NB4 (cell line): ENCODE measurements at regions not wholly inside any gene's neighbourhood (a gene's known extent, or its start where the extent isn't known, plus 50 kb on each side); places are given as distances from the start of the nearest gene placed in this dataset.

Experiments
- MAX ChIP-seq: IDR thresholded peaks from 2 replicates; pipeline ENCODE4 v1.6.1; 2011; ENCODE audit warnings: low read depth, low read length
- POLR2A ChIP-seq: IDR thresholded peaks from 2 replicates; pipeline ENCODE4 v1.6.1; 2011; ENCODE audit warnings: mild to moderate bottlenecking; ENCODE audit not compliant: insufficient read length; ENCODE audit errors: extremely low read depth
- TF ChIP-seq, protein P1 (sequence below): IDR thresholded peaks from one replicate; pipeline ENCODE4 v1.5.1; 2012; ENCODE audit warnings: low read depth, low read length

- TF ChIP-seq, protein P1, sequence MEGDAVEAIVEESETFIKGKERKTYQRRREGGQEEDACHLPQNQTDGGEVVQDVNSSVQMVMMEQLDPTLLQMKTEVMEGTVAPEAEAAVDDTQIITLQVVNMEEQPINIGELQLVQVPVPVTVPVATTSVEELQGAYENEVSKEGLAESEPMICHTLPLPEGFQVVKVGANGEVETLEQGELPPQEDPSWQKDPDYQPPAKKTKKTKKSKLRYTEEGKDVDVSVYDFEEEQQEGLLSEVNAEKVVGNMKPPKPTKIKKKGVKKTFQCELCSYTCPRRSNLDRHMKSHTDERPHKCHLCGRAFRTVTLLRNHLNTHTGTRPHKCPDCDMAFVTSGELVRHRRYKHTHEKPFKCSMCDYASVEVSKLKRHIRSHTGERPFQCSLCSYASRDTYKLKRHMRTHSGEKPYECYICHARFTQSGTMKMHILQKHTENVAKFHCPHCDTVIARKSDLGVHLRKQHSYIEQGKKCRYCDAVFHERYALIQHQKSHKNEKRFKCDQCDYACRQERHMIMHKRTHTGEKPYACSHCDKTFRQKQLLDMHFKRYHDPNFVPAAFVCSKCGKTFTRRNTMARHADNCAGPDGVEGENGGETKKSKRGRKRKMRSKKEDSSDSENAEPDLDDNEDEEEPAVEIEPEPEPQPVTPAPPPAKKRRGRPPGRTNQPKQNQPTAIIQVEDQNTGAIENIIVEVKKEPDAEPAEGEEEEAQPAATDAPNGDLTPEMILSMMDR = no peak
- TF ChIP-seq POLR2A (no peak), MAX (no peak)
These were observed 336.7 kb downstream of the FOXL1 start for GRCh38 chr16:86914876-86915717.
